GM10266 (cell line): ENCODE measurements at regions not wholly inside any gene's neighbourhood (a gene's known extent, or its start where the extent isn't known, plus 50 kb on each side); places are given as distances from the start of the nearest gene placed in this dataset.

Source experiments
- DNase-seq: peaks from one replicate; pipeline ENCODE4 v3.0.0; 2012; ENCODE audit errors: extremely low spot score
- TF ChIP-seq, protein P1 (sequence below): IDR thresholded peaks from 2 replicates; pipeline ENCODE4 v1.5.1; 2012; ENCODE audit warnings: mild to moderate bottlenecking, low read depth; ENCODE audit not compliant: control insufficient read depth, insufficient read depth; ENCODE audit errors: missing control alignments

DNA sequence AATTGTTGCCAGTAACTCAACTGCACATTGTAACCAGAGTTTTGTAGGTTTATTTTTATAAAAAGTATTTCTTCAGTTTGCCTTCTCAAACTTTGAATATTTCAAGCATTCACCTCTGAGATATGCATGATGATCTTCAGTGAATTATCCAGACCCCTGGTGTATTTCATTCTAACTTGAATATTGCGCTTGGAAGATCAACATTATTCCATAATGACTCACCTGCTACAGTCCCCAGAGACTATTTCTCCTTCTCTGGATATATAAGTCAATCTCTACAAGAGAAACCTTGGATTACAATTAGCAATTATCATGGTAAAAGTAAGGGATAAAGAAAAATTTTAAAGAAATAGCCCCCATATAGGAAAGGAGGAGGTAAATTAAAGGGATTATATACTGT is 1041.0 kb downstream of the TLE1 start:
- no peak for DNase-seq
- TF ChIP-seq, protein P1, sequence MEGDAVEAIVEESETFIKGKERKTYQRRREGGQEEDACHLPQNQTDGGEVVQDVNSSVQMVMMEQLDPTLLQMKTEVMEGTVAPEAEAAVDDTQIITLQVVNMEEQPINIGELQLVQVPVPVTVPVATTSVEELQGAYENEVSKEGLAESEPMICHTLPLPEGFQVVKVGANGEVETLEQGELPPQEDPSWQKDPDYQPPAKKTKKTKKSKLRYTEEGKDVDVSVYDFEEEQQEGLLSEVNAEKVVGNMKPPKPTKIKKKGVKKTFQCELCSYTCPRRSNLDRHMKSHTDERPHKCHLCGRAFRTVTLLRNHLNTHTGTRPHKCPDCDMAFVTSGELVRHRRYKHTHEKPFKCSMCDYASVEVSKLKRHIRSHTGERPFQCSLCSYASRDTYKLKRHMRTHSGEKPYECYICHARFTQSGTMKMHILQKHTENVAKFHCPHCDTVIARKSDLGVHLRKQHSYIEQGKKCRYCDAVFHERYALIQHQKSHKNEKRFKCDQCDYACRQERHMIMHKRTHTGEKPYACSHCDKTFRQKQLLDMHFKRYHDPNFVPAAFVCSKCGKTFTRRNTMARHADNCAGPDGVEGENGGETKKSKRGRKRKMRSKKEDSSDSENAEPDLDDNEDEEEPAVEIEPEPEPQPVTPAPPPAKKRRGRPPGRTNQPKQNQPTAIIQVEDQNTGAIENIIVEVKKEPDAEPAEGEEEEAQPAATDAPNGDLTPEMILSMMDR = no peak

DNA sequence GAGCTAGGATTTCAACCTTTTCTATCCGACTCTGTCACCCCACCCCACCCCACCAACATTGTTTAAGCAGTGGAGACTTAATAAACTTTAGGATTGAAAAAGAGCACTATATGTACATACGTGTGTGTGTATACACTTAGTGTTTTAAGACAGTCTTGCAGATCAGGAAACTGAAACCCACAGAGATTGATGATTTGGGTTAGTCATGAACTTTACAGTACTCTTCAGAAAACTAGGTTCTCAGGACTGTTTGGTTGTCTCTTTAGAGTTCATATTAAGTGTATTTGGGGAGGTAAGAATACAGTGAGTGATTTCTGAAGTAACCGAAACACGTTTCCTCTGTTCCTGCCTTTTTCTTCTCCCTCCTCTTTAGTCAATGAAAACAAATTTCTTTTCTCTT is 1043.1 kb downstream of the TLE1 start:
- TF ChIP-seq, protein P1 = no peak
- no peak for DNase-seq

DNA sequence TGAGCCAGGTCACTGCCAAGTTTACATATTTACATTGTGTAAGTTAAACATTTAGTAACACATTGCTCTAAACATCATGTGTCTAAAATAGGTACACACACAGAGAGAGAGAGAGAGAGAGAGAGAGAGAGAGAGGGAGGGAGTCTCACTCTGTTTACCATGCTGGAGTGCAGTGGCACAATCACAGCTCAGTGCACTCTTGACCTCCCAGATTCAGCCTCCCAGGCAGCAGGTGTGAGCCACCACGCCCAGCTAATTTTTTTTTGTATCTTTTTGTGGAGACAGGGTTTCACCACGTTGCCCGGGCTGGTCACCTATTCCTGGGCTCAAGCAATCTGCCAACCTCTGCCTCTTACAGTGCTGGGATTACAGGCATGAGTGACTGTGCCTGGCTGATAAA is 1045.3 kb downstream of the TLE1 start:
- DNase-seq = no peak
- TF ChIP-seq, protein P1 = no peak

DNA sequence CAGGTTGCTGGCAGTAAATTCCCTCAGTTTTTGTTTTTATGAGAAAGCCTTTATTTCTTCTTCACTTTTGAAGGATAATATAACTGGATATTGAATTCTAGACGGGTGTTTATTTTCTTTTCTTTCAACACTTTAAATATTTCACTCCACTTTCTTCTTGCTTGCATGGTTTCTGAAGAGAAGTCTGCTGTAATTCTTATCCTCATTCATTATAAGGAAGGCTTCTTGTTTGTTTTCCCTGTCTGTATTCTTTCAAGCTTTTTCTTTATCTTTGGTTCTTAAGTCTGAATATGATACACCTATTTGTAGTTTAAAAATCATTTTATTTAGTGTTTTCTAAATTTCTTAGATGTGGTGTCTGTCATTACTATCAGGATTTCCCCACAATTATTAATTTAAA is 1054.3 kb downstream of the TLE1 start:
- no peak for DNase-seq
- TF ChIP-seq, protein P1 = no peak

DNA sequence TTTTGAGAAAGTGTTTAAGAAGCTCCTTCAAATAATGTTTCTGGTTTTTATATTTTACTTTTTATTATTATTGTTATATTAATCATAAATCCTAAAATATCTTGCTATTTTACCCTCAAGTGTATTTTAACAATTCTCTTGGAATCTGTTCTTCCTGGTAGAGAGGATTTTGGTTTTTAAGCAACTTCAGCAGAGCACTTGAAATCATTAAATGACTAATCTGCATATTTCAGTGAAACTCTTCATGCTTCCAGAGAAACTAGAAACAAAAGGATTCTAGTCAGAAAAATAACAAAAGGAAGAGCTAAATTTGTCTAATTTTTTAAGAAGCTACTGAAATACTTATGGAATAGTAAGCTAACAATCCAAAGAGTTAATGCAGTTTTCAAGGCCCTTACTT is 1057.3 kb downstream of the TLE1 start:
- no peak for DNase-seq
- TF ChIP-seq, protein P1 = no peak

DNA sequence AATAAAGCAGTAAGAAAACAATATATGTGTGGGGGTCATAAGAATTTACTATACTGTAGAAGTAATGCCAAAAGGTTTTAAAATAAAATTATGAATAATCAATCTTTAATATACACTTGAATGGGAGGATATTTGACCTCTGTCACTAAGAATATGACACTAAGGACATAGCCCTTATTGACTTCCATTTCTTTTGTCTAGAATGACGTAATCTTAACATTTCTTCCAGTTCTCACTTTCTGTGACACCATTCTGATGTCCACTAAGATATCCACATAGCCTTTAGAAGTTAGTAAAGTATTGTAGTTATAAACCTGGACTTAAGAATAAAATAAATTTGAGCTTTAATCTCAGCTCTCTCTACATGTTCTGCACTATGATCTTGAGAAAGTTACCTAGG is 1050.7 kb downstream of the TLE4 start:
- no peak for DNase-seq
- TF ChIP-seq, protein P1 = no peak

DNA sequence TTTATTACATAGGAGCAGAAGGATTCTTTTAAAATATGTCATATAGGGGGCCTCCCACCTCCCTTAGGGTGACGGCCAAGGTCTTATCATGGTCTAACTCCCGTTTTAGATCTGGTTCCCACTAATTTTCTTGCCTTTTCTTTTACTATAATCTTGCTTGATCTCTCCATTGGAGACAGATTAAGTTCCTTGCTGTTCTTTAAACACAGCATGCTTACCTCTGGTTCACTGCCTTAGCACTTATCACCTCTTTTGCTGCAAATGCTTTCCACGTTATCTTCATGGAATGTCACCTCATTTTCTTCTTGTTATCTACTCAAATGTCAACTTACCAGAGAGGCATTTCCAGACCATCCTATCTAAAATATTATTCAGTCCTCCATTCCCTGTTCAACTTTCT is 1047.6 kb downstream of the TLE4 start:
- TF ChIP-seq, protein P1 = no peak
- no peak for DNase-seq
